NCI-H2171 treated with DMSO at 0.1 percent for 48 hours (cell line): ENCODE measurements at regions not wholly inside any gene's neighbourhood (a gene's known extent, or its start where the extent isn't known, plus 50 kb on each side); places are given as distances from the start of the nearest gene placed in this dataset.
"Not testable (repeated sequence)": the region's sequence is repeated elsewhere in the genome, so short reads cannot be mapped to it uniquely, and the experiment has no call there.

Source experiments
- DNase-seq: peaks from one replicate; lab custom pipeline; 2025; lab: John Stamatoyannopoulos, UW

- no peak for DNase-seq
Observed at GRCh38 chr6:44742201-44742600, 354.7 kb downstream of the CDC5L start.

DNA sequence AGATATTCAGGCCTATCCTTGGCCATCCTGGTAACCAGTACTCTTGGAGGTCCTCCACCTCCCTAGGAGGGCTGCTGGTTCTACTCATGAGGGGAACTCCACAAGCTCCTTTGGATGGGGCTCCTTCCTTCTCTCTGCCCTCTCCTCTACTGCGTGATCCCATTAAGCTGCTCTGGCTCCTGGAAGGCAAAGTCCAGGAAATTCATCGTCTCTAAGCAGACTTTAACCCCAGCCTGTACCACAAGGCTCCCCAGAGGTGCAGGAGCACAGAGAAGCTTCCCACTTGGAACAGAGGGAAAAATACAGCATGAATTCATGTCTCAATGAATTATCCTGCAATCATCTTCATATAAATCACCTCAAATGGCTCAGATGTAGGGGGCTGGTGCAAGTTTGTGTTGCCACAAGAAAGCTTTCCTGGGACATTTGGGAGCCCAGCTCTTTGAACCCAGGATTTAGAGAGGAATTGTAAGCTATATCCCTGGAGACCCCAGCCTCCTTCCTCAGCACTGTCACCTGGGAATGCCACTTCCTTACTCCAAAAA, 355.4 kb downstream of the CDC5L start:
- no peak for DNase-seq

GRCh38 chr6:44760116-44760515, 372.6 kb downstream of the CDC5L start:
- DNase-seq: not testable (repeated sequence)

DNA sequence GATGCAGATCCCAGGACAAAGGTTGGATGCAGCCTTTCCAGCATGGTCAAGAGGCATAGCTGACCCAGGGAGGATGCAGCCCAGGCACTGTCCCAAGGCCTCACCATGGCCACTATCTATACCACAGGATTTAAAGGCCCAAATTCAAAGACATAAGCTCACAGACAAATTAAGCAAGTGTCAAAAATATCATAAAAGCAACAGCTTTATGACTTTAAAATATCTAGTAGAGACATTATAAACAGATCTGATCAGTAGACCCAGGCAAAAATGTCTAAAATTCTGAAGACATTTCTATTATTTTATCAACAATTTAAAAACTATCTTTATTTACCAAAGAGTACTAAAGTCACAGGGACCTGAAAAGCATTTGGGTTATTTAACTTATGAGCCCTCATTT, 373.5 kb downstream of the CDC5L start:
- DNase-seq: no peak

DNA sequence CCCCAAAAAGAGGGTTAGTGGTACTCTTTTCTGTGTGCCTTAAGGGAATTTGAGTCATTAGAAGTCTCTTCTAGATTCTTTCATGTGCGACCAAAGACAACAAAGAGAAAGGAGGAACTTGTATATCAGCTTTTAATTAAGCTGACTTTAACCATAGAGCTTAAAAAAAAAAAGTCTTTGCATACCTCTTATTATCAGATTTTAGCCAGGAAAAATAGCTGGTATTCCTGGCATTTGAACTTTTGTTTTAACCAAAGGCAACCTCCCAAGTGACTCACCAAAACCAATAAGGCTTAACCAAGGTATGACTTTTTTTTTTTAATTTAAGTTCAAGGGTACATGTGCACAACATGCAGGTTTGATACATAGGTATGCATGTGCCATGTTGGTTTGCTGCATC, 375.0 kb downstream of the CDC5L start:
- DNase-seq: no peak

DNA sequence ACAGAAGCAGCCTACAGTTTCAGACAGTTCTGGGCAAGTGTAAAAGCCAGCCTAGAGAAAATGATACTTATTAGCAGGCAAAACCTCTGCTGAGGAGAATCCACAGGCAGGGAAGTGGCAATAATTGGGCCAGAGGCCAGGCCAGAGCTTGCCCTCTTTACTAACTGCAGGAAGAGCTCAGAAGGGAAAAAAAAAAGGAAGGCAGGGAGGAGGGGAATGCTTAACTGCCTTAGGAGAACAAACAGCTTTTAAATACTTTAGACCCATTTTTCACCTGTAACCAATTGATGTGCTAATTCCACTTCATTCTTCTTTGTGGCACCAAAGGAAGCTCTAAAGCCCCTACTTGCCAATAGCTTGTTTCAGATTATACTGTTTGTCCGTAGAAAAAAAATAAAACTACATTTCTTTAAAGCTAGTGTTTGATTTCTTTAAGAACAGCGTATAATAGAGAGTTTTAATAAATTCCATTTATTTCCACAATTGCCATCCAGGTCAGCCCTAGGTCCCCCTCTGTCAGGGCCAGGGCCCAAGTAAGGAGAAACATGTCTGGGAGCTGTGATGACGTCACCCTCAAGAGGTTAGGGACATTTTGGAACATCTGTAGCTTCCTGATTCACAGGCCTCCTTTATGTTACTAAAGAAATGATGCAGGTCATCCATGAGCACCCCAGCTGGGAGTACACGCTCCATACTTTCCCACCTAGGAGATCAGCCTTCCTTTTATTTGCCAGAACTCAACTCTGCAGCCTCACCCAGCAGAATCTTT, 384.3 kb downstream of the CDC5L start:
- no peak for DNase-seq

GRCh38 chr6:44772838-44773237, 385.3 kb downstream of the CDC5L start:
- DNase-seq: no peak

DNA sequence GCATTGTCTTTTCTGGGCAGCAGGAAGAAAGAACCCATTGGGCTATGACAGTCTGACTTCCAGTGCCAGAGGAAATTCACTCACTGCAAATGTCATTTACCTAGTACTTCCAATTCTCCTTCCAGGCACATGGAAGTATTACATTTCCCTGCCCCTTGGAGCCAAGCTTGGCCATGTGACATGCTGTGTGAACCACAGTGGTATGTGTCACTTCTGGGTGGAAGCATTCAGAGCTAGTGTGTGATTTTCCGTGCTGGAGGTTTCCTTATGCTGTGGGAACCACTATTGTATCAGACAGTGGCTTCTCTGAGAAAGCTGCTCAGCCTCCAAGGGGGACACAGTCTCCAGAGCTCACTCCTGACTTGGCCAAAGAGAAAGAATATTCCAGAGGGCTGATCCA, 387.6 kb downstream of the CDC5L start:
- no peak for DNase-seq

GRCh38 chr6:44776344-44776743, 388.8 kb downstream of the CDC5L start:
- no peak for DNase-seq

GRCh38 chr6:44778513-44778912, 391.0 kb downstream of the CDC5L start:
- DNase-seq: no peak
